Mesenchymal stem cell (in vitro differentiated cells and primary cell): ENCODE measurements at regions not wholly inside any gene's neighbourhood (a gene's known extent, or its start where the extent isn't known, plus 50 kb on each side); places are given as distances from the start of the nearest gene placed in this dataset.
A peak's percentile ranks its signal among the peaks of the same experiment; 100 is the strongest.

Experiments
- DNase-seq: peaks from one replicate; pipeline ENCODE4 v3.0.0-alpha.2; 2013
- H2AFZ ChIP-seq: one replicate; pipeline ENCODE4 v1.6.1; 2013; ENCODE audit warnings: low read depth, mild to moderate bottlenecking, control low read depth, inconsistent platforms, low read length, moderate library complexity
- H2AK5ac ChIP-seq: 2 replicates; pipeline ENCODE4 v1.6.1; 2013; ENCODE audit warnings: low read length, moderate library complexity, mild to moderate bottlenecking, inconsistent platforms; ENCODE audit not compliant: severe bottlenecking
- H2BK120ac ChIP-seq: one replicate; pipeline ENCODE4 v1.6.1; 2013; ENCODE audit warnings: low read depth, mild to moderate bottlenecking, inconsistent platforms, low read length, moderate library complexity
- H2BK12ac ChIP-seq, 2 experiments: one replicate each; pipeline ENCODE4 v1.6.1; 2013; ENCODE audit warnings: inconsistent platforms in 2 of 2, low read length in 2 of 2, mild to moderate bottlenecking in 2 of 2, moderate library complexity in 2 of 2, control low read depth in 1 of 2
- H2BK15ac ChIP-seq: one replicate; pipeline ENCODE4 v1.6.1; 2013; ENCODE audit warnings: mild to moderate bottlenecking, low read depth, inconsistent platforms; ENCODE audit not compliant: poor library complexity, severe bottlenecking
- H2BK5ac ChIP-seq: 2 replicates; pipeline ENCODE4 v1.6.1; 2013; ENCODE audit warnings: low read depth, mild to moderate bottlenecking, low read length, control low read depth, inconsistent platforms; ENCODE audit not compliant: poor library complexity, severe bottlenecking
- H3K14ac ChIP-seq, 2 experiments: one replicate each; pipeline ENCODE4 v1.6.1; 2013; ENCODE audit warnings: inconsistent platforms in 2 of 2, low read length in 2 of 2, control low read depth in 1 of 2, mild to moderate bottlenecking in 1 of 2, moderate library complexity in 1 of 2
- H3K18ac ChIP-seq, 2 experiments: one replicate each; pipeline ENCODE4 v1.6.1; 2013; ENCODE audit warnings: inconsistent platforms in 2 of 2, low read length in 2 of 2, control low read depth in 1 of 2, low read depth in 1 of 2, mild to moderate bottlenecking in 1 of 2
- H3K23ac ChIP-seq, 2 experiments: one replicate each; pipeline ENCODE4 v1.6.1; 2013; ENCODE audit warnings: inconsistent platforms in 2 of 2, low read length in 2 of 2, mild to moderate bottlenecking in 2 of 2, moderate library complexity in 2 of 2, control low read depth in 1 of 2
- H3K27ac ChIP-seq: 2 replicates; pipeline ENCODE4 v1.5.1; 2013; ENCODE audit warnings: mild to moderate bottlenecking, moderate library complexity, low read length, control low read depth, inconsistent platforms; ENCODE audit not compliant: poor library complexity, severe bottlenecking
- H3K27me3 ChIP-seq, 2 experiments: 2 replicates each; pipeline versions ENCODE4 v1.6.1 to v1.7.0; 2013; ENCODE audit warnings: low read length in 2 of 2, mild to moderate bottlenecking in 2 of 2, moderate library complexity in 2 of 2, control low read depth in 1 of 2, inconsistent platforms in 1 of 2; ENCODE audit not compliant: control insufficient read depth in 1 of 2, insufficient read depth in 1 of 2
- H3K36me3 ChIP-seq, 2 experiments: 2 replicates each; pipeline versions ENCODE4 v1.6.1 to v1.7.0; 2013; ENCODE audit warnings: low read length in 2 of 2, control low read depth in 1 of 2, inconsistent platforms in 1 of 2, low read depth in 1 of 2, mild to moderate bottlenecking in 1 of 2; ENCODE audit not compliant: insufficient read depth in 2 of 2, control insufficient read depth in 1 of 2
- H3K4ac ChIP-seq, 2 experiments: one replicate each; pipeline ENCODE4 v1.6.1; 2013; ENCODE audit warnings: inconsistent platforms in 2 of 2, low read length in 2 of 2, mild to moderate bottlenecking in 2 of 2, moderate library complexity in 2 of 2, control low read depth in 1 of 2, low read depth in 1 of 2
- H3K4me1 ChIP-seq: 2 replicates; pipeline ENCODE4 v1.6.1; 2013; ENCODE audit warnings: low read depth, low read length, control low read depth; ENCODE audit not compliant: control insufficient read depth, insufficient read depth
- H3K4me2 ChIP-seq: 2 replicates; pipeline ENCODE4 v1.6.1; 2013; ENCODE audit warnings: low read length, mild to moderate bottlenecking, inconsistent platforms; ENCODE audit not compliant: poor library complexity, severe bottlenecking
- H3K4me3 ChIP-seq, 2 experiments: 2 replicates each; pipeline versions ENCODE4 v1.5.1 to v1.7.0; 2013; ENCODE audit warnings: low read length in 2 of 2, mild to moderate bottlenecking in 2 of 2, control low read depth in 1 of 2, low read depth in 1 of 2; ENCODE audit not compliant: insufficient read depth in 1 of 2
- H3K79me1 ChIP-seq: replicated peaks from 2 replicates; pipeline ENCODE4 v1.6.1; 2013; ENCODE audit warnings: mild to moderate bottlenecking, control low read depth, low read length, inconsistent platforms; ENCODE audit not compliant: poor library complexity, severe bottlenecking
- H3K9ac ChIP-seq: 2 replicates; pipeline ENCODE4 v1.7.0; 2013; ENCODE audit warnings: mild to moderate bottlenecking, low read length, moderate library complexity
- H3K9me3 ChIP-seq: 2 replicates; pipeline ENCODE4 v1.7.0; 2013; ENCODE audit warnings: mild to moderate bottlenecking, low read length; ENCODE audit not compliant: control insufficient read depth
- H4K8ac ChIP-seq: one replicate; pipeline ENCODE4 v1.6.1; 2013; ENCODE audit warnings: inconsistent platforms, mild to moderate bottlenecking, low read length, moderate library complexity
- H4K91ac ChIP-seq: one replicate; pipeline ENCODE4 v1.6.1; 2013; ENCODE audit warnings: mild to moderate bottlenecking, low read length, inconsistent platforms
- WGBS: methylation state at CpG from one replicate; pipeline ENCODE4 v1.1.7; 2013; ENCODE audit warnings: mixed read lengths; 5-methylcytosine and 5-hydroxymethylcytosine counted together

DNA sequence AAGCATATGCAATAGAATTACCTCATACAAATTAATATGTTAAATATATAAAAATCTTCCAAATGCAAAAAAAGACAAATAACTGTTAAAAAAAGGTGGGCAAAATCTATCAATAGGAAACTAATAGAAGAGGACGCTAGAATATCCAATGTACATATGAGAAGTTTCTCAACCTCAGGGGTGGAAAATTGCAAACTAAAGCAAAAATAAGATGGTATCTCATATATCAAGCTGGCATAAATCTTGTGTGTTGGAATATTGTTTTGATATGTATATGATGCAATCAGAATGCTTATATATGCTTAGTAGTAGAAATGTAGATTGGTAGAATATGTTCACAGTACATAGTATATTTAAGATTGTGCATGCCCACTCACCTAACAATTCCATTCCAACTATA, 395.0 kb upstream of the OPRM1 start:
- H2BK5ac ChIP-seq: no peak overlapping the region
- no peak overlapping the region for H2BK120ac ChIP-seq
- H2AK5ac ChIP-seq: no peak overlapping the region
- no peak overlapping the region for H3K4ac ChIP-seq
- H3K4me3 ChIP-seq: no peak overlapping the region
- H2BK15ac ChIP-seq: no peak overlapping the region
- H4K91ac ChIP-seq: no peak overlapping the region
- no peaks in the 10 kb centered on the region for H3K36me3 ChIP-seq
- H4K8ac ChIP-seq: no peak overlapping the region
- H2BK12ac ChIP-seq: no peak overlapping the region
- H3K14ac ChIP-seq: no peak overlapping the region
- no peaks in the 10 kb centered on the region for H3K79me1 ChIP-seq
- H3K4me2 ChIP-seq: no peak overlapping the region
- WGBS: 100% methylated on average over 1 of the region's 1 CpG
- no peak overlapping the region for H3K18ac ChIP-seq
- H3K9me3 ChIP-seq: no peaks in the 10 kb centered on the region
- no peak overlapping the region for H3K9ac ChIP-seq
- DNase-seq: no peak
- H3K27me3 ChIP-seq: no peaks in the 10 kb centered on the region
- no peak overlapping the region for H3K27ac ChIP-seq
- no peak overlapping the region for H2AFZ ChIP-seq
- H3K23ac ChIP-seq: no peak overlapping the region
- no peaks in the 10 kb centered on the region for H3K4me1 ChIP-seq

- no peak overlapping the region for H3K9ac ChIP-seq
- no peak overlapping the region for H2AK5ac ChIP-seq
- no peak overlapping the region for H2AFZ ChIP-seq
- no peak overlapping the region for H3K4me2 ChIP-seq
- no peak overlapping the region for H3K14ac ChIP-seq
- H2BK15ac ChIP-seq: no peak overlapping the region
- no peak overlapping the region for H4K91ac ChIP-seq
- no peak overlapping the region for H3K4me3 ChIP-seq
- no peaks in the 10 kb centered on the region for H3K36me3 ChIP-seq
- no peak overlapping the region for H3K18ac ChIP-seq
- peaks cover 6% of the 10 kb centered on the region for H3K9me3 ChIP-seq
- no peak overlapping the region for H4K8ac ChIP-seq
- H3K4ac ChIP-seq: no peak overlapping the region
- no peak overlapping the region for H3K27ac ChIP-seq
- H2BK5ac ChIP-seq: no peak overlapping the region
- DNase-seq: no peak
- H2BK120ac ChIP-seq: no peak overlapping the region
- H3K27me3 ChIP-seq: no peaks in the 10 kb centered on the region
- no peak overlapping the region for H2BK12ac ChIP-seq
- no peaks in the 10 kb centered on the region for H3K4me1 ChIP-seq
- H3K23ac ChIP-seq: no peak overlapping the region
- no peaks in the 10 kb centered on the region for H3K79me1 ChIP-seq
Measured at GRCh38 chr6:153634416-153634815, 404.6 kb upstream of the OPRM1 start.

GRCh38 chr6:153625089-153625488, 414.0 kb upstream of the OPRM1 start:
- H3K9me3 ChIP-seq: no peaks in the 10 kb centered on the region
- no peaks in the 10 kb centered on the region for H3K4me1 ChIP-seq
- H2AK5ac ChIP-seq: no peak overlapping the region
- H3K4me2 ChIP-seq: no peak overlapping the region
- H3K79me1 ChIP-seq: no peaks in the 10 kb centered on the region
- no peak overlapping the region for H3K27ac ChIP-seq
- no peak overlapping the region for H2BK12ac ChIP-seq
- no peak overlapping the region for H2BK5ac ChIP-seq
- H4K91ac ChIP-seq: no peak overlapping the region
- H3K14ac ChIP-seq: no peak overlapping the region
- no peak overlapping the region for H2BK15ac ChIP-seq
- H4K8ac ChIP-seq: no peak overlapping the region
- no peak overlapping the region for H3K9ac ChIP-seq
- no peak overlapping the region for H2AFZ ChIP-seq
- H3K4ac ChIP-seq: no peak overlapping the region
- no peak overlapping the region for H2BK120ac ChIP-seq
- no peak overlapping the region for H3K18ac ChIP-seq
- no peak overlapping the region for H3K4me3 ChIP-seq
- DNase-seq: peak; percentile 14
- H3K27me3 ChIP-seq: no peaks in the 10 kb centered on the region
- no peaks in the 10 kb centered on the region for H3K36me3 ChIP-seq
- no peak overlapping the region for H3K23ac ChIP-seq
- 67% methylated on average over 3 of the region's 3 CpGs for WGBS

DNA sequence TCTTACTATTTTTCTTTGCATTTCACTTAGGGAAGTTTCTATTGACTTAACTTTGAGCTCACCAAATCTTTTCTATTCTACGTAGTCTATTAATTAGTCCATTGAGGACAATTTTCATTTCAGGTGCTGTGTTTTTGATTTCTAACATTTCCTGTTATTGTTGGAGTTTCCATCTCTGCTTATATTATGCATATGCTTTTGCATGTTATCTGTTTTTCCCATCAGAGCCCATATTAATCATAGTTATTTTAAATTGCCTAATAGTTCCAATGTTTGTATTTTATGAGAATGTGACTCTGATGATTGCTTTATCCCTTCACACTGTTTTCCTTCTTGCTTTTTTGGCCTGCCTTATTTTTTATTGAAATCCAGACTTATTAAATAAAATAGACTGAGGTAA, 414.5 kb upstream of the OPRM1 start:
- no peak overlapping the region for H2BK15ac ChIP-seq
- DNase-seq: no peak
- no CpG with 5 or more reads among the region's 1 CpG for WGBS

More for the DNA sequence above, 414.5 kb upstream of the OPRM1 start:
- Histone ChIP-seq H3K4me1 (no peaks in the 10 kb centered on the region), H4K8ac (no peak overlapping the region), H2BK5ac (no peak overlapping the region), H3K23ac (no peak overlapping the region), H3K14ac (no peak overlapping the region), H4K91ac (no peak overlapping the region), H3K79me1 (no peaks in the 10 kb centered on the region), H2AFZ (no peak overlapping the region), H2BK12ac (no peak overlapping the region), H3K27me3 (no peaks in the 10 kb centered on the region), H3K27ac (no peak overlapping the region), H3K9me3 (no peaks in the 10 kb centered on the region), H3K36me3 (no peaks in the 10 kb centered on the region), H3K4me2 (no peak overlapping the region), H3K4ac (no peak overlapping the region), H2AK5ac (no peak overlapping the region), H2BK120ac (no peak overlapping the region), H3K4me3 (no peak overlapping the region), H3K18ac (no peak overlapping the region), H3K9ac (no peak overlapping the region)
